ENCODE measurements at regions not wholly inside any gene's neighbourhood (a gene's known extent, or its start where the extent isn't known, plus 50 kb on each side); places are given as distances from the start of the nearest gene placed in this dataset.
"Not testable (repeated sequence)": the region's sequence is repeated elsewhere in the genome, so short reads cannot be mapped to it uniquely, and the experiment has no call there.

DNA sequence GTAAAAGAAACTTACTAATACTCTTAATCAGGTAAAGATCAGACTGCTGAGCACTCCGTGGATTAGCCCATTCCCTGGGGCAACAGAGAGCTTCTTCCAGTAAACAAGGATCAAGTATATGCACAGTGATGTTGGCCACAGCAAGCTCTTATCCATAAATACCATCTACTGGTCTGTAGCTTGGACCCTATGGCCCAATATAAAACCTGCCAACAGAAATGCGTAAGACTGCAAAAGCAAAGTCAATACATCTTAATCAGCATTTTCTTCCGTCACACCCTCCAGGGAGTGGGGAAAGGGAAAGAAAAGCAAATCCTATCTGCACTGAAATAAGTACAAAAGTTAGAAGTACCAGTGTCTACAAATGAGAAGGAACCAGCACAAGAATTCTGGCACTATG lies 1082.1 kb downstream of the ZPLD1 start:
- peaks cover 5% of the 10 kb centered on the region for H3K9me3 Mint-ChIP-seq
- ChIA-PET POLR2A (no interaction called here), CTCF (no interaction called here)
- H3K27ac Mint-ChIP-seq, result no peak overlapping the region
- H3K36me3 Mint-ChIP-seq (ENCODE audit: low read depth), result no peaks in the 10 kb centered on the region
- intact Hi-C loops (cut with micrococcal nuclease), result no loop called here
- TF ChIP-seq, protein P1, sequence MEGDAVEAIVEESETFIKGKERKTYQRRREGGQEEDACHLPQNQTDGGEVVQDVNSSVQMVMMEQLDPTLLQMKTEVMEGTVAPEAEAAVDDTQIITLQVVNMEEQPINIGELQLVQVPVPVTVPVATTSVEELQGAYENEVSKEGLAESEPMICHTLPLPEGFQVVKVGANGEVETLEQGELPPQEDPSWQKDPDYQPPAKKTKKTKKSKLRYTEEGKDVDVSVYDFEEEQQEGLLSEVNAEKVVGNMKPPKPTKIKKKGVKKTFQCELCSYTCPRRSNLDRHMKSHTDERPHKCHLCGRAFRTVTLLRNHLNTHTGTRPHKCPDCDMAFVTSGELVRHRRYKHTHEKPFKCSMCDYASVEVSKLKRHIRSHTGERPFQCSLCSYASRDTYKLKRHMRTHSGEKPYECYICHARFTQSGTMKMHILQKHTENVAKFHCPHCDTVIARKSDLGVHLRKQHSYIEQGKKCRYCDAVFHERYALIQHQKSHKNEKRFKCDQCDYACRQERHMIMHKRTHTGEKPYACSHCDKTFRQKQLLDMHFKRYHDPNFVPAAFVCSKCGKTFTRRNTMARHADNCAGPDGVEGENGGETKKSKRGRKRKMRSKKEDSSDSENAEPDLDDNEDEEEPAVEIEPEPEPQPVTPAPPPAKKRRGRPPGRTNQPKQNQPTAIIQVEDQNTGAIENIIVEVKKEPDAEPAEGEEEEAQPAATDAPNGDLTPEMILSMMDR (IDR thresholded peaks at IDR 0.05), result no peak
- no peak overlapping the region for H3K4me3 Mint-ChIP-seq
- DNase-seq (no peak), ATAC-seq (ENCODE audit: low read depth) (no peak)
- no peaks in the 10 kb centered on the region for H3K27me3 Mint-ChIP-seq
- H3K4me1 Mint-ChIP-seq, result no peaks in the 10 kb centered on the region

DNA sequence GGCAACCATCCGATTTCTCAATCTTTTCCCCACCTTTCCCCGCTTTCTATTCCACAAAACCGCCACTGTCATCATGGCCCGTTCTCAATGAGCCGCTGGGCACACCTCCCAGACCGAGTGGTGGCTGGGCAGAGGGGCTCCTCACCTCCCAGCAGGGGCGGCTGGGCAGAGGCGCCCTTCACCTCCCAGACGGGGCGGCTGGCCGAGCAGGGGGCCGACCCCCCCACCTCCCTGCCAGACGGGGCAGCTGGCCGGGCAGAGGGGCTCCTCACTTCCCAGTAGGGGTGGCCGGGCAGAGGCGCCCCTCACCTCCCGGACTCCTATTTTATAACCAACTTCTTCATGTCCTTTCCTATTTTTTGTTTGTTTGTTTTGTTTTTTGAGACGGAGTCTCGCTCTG lies 1096.5 kb downstream of the ZPLD1 start:
- ATAC-seq (ENCODE audit: low read depth); DNase-seq; H3K4me1 Mint-ChIP-seq; H3K27ac Mint-ChIP-seq; H3K9me3 Mint-ChIP-seq; CTCF ChIA-PET; POLR2A ChIA-PET; H3K27me3 Mint-ChIP-seq; H3K4me3 Mint-ChIP-seq; intact Hi-C loops (cut with micrococcal nuclease); H3K36me3 Mint-ChIP-seq (ENCODE audit: low read depth): not testable (repeated sequence)

DNA sequence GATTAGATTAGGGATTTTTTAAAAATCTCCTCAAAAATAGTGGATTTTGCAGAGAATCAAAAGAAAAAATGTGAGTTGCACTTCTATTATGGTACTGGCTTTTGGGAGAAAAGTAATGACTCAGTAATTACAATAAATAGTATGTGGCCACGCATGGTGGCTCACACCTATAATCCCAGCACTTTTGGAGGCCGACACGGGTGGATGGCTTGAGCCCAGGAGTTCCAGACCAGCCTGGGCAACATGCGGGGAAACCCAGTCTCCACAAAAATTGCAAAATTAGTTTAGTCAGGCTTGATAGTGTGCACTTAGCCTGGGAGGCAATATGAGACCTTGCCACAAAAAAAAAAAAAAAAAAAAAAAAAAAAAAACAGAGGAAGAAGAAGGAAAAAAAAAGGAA lies 1098.2 kb downstream of the ZPLD1 start:
- DNase-seq (no peak), ATAC-seq (ENCODE audit: low read depth) (no peak)
- no peaks in the 10 kb centered on the region for H3K4me1 Mint-ChIP-seq
- no peak overlapping the region for H3K4me3 Mint-ChIP-seq
- no peaks in the 10 kb centered on the region for H3K27me3 Mint-ChIP-seq
- intact Hi-C loops (cut with micrococcal nuclease), result no loop called here
- no peak overlapping the region for H3K27ac Mint-ChIP-seq
- CTCF ChIA-PET, result no interaction called here
- no peaks in the 10 kb centered on the region for H3K36me3 Mint-ChIP-seq (ENCODE audit: low read depth)
- TF ChIP-seq, protein P1 (IDR thresholded peaks at IDR 0.05), result no peak
- H3K9me3 Mint-ChIP-seq, result no peaks in the 10 kb centered on the region
- POLR2A ChIA-PET, result no interaction called here

DNA sequence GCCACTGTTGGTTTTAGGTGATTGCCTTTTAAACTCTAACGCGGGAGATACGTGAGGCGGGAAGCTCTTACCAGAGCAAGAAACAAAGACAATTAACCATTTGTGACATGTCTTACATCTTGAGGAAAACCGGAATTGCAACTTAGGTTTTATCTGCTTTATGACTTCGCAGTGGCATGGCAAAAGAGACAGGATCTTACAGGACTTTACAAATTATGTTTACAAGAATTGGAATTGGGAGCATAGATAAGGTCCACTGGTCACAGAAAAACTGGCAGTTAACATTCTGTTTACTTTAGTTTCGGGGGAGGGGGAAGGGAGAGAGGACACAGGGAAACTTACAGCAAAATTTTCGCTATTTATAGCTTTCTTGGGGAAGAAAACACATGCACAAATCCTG lies 1119.6 kb downstream of the ZPLD1 start:
- no peaks in the 10 kb centered on the region for H3K27me3 Mint-ChIP-seq
- ChIA-PET POLR2A (no interaction called here), CTCF (no interaction called here)
- no peak overlapping the region for H3K27ac Mint-ChIP-seq
- no peak for DNase-seq
- ATAC-seq (ENCODE audit: low read depth), result no peak
- no peaks in the 10 kb centered on the region for H3K4me1 Mint-ChIP-seq
- no peaks in the 10 kb centered on the region for H3K9me3 Mint-ChIP-seq
- TF ChIP-seq, protein P1 (IDR thresholded peaks at IDR 0.05), result no peak
- no peak overlapping the region for H3K4me3 Mint-ChIP-seq
- H3K36me3 Mint-ChIP-seq (ENCODE audit: low read depth), result no peaks in the 10 kb centered on the region
- intact Hi-C loops (cut with micrococcal nuclease), result no loop called here

DNA sequence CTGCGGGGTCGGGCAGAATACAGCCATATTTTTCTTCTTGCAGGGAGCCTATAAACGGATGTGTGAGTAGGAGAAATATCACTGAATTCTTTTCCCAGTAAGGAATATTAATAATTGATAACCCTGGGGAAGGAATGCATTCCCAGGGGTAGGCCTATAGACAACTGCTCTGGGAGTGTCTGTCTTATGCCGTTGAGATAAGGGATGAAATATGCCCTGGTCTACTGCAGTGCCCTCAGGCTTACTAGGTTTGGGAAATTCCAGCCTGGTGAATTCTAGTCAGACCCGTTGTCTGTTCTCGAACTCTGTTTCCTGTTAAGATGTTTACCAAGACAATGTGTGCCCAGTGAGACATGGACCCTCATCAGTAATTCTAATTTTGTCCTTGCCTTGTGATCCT lies 1129.3 kb downstream of the ZPLD1 start:
- not testable (repeated sequence) for H3K9me3 Mint-ChIP-seq

DNA sequence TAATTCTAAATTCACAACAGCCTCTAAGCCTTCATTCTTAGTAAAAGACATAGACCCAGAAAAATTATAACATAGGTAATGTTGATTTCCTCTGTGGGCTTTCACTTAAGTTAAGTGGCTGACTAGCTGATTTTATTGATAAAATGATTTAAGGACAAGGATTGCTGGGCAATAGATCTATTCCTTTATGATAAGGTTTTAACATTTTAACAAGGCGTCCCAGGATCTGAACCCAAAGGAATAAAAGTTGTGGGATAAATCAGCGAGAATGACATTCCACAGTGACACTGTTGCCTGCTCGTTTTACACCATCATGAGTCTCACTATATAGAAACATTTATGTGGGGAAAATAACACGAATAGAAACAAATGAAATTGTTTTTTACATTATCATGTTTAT lies 1151.0 kb downstream of the ZPLD1 start:
- no peak overlapping the region for H3K27ac Mint-ChIP-seq
- ChIA-PET POLR2A (no interaction called here), CTCF (no interaction called here)
- no peaks in the 10 kb centered on the region for H3K9me3 Mint-ChIP-seq
- TF ChIP-seq, protein P1 (IDR thresholded peaks at IDR 0.05), result no peak
- H3K27me3 Mint-ChIP-seq, result no peaks in the 10 kb centered on the region
- no peak overlapping the region for H3K4me3 Mint-ChIP-seq
- no peaks in the 10 kb centered on the region for H3K36me3 Mint-ChIP-seq (ENCODE audit: low read depth)
- H3K4me1 Mint-ChIP-seq, result no peaks in the 10 kb centered on the region
- ATAC-seq (ENCODE audit: low read depth), result no peak
- intact Hi-C loops (cut with micrococcal nuclease), result no loop called here
- DNase-seq, result no peak

More for the DNA sequence above, 1129.3 kb downstream of the ZPLD1 start:
- H3K36me3 Mint-ChIP-seq (ENCODE audit: low read depth); ATAC-seq (ENCODE audit: low read depth); H3K27ac Mint-ChIP-seq; DNase-seq; H3K27me3 Mint-ChIP-seq; intact Hi-C loops (cut with micrococcal nuclease); H3K4me3 Mint-ChIP-seq; POLR2A ChIA-PET; CTCF ChIA-PET; H3K4me1 Mint-ChIP-seq: not testable (repeated sequence)
